HG02884 (cell line): ENCODE measurements at regions not wholly inside any gene's neighbourhood (a gene's known extent, or its start where the extent isn't known, plus 50 kb on each side); places are given as distances from the start of the nearest gene placed in this dataset.

Experiments
- ATAC-seq: cut with Tn5 transposase; IDR thresholded peaks from one replicate; pipeline ENCODE4 v1.9.1; 2021; ENCODE audit warnings: mild to moderate bottlenecking, moderate library complexity; ENCODE audit not compliant: unreplicated experiment

DNA sequence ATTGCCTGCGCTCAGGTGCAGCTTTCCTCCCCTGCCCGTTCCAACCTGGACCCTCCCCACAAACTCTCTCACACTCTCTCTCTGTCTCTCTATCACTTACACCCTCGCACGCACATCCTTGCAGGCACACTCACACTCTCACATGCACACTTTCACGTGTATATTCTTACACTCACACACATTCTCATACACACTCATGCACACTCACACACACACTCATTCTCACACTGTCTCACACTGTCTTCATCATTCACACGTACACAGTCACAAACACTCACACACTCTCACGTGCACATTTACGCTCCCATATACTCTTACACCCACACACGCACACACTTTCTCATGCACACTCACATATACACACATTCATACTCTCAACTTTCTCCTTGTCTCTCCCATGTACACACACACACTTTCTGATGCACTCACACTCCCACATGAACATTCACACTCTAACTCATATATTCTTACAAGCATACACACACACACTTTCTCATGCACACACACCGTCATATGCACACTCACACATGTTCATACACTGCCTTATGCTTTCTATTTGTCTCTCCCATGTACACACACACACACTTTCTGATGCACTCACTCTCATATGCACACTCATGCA, 229.3 kb downstream of the SNX18 start:
- no peak for ATAC-seq

DNA sequence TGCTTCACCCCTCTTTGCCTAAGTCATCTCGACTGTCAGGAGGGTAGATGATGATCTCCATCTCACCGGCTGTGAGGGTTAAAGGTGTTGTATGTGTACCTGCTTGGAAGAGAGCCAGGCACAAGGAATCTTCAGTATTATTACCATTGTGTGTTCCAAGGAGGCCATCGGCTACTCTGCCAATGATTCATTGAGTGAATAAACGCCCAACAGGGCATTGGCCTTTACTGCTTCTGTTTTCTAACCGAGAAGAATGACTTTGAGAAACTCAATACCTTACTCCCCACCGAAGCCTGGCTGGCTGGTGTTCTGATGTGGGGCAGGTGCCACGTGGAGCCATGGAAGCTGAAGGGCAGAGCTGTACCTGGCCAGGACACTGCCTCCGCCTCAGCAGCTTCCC, 228.8 kb downstream of the SNX18 start:
- no peak for ATAC-seq

DNA sequence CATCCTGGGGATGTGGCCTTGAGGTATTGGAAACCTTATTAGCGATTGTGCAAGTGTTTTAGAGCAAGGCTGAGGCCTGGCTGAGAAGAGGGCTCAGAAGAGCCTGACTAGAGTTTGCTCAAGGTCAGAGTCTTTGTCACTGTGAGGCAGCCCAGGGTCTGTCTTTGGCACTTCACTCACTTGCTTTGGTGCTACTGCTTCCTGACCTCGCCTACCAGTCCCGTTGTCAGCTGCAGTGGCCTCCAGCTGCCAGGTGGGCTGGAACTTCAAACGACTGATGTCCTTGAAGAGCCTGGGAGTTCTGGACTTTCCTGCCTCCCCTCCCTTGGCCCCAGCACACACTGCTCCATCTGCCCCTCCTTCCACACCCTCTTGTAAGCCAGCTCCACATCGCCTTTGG, 228.0 kb downstream of the SNX18 start:
- ATAC-seq, result no peak

GRCh38 chr5:54743997-54744788, 226.6 kb downstream of the SNX18 start:
- ATAC-seq, result peak; percentile 87

GRCh38 chr5:54743581-54743980, 226.0 kb downstream of the SNX18 start:
- no peak for ATAC-seq

- ATAC-seq, result no peak
These were observed 224.9 kb downstream of the SNX18 start for GRCh38 chr5:54742417-54742891.

- no peak for ATAC-seq
These were observed 224.2 kb downstream of the SNX18 start for GRCh38 chr5:54741711-54742110.

GRCh38 chr5:54740141-54740540, 222.6 kb downstream of the SNX18 start:
- ATAC-seq, result no peak

- ATAC-seq, result no peak
These were observed 221.8 kb downstream of the SNX18 start for GRCh38 chr5:54739371-54739770.

DNA sequence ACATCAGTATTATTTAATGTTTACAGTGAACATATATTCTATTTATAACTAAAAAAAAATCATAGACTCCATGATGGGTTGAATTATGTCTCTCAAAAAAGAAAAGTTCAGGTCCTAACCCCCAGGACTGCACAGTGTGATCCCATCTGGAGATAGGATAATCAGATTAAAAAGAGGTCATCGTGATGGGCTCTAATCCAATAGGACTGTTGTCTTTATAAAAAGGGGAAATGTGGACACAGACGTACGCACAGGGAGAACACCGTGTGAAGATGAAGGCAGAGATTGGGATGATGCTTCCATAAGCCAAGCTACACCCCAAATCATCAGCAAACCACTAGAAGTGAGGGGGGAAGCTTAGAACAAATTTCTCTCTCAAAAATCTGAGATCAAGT, 221.4 kb downstream of the SNX18 start:
- ATAC-seq, result no peak

GRCh38 chr5:54738118-54738972, 220.8 kb downstream of the SNX18 start:
- no peak for ATAC-seq

- ATAC-seq, result no peak
These were observed 218.6 kb downstream of the SNX18 start for GRCh38 chr5:54736003-54736797.

GRCh38 chr5:54733101-54733500, 215.5 kb downstream of the SNX18 start:
- no peak for ATAC-seq

GRCh38 chr5:54732108-54732507, 214.5 kb downstream of the SNX18 start:
- ATAC-seq, result no peak

DNA sequence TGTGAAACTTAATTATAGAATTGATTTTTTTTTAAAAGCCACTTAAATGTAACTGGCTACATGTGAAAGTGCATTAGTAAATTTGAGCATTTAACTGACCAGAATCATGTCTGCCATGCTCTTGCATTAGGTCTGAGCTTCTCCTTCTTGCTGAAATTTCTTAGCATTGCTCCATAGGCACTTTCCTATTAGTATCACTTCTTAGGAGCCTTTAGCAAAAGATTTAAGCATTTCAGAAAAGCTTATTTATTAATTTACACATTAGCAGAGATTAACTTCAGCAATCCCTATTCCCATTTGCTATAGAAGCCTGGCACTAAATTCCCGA, 211.0 kb downstream of the SNX18 start:
- no peak for ATAC-seq

DNA sequence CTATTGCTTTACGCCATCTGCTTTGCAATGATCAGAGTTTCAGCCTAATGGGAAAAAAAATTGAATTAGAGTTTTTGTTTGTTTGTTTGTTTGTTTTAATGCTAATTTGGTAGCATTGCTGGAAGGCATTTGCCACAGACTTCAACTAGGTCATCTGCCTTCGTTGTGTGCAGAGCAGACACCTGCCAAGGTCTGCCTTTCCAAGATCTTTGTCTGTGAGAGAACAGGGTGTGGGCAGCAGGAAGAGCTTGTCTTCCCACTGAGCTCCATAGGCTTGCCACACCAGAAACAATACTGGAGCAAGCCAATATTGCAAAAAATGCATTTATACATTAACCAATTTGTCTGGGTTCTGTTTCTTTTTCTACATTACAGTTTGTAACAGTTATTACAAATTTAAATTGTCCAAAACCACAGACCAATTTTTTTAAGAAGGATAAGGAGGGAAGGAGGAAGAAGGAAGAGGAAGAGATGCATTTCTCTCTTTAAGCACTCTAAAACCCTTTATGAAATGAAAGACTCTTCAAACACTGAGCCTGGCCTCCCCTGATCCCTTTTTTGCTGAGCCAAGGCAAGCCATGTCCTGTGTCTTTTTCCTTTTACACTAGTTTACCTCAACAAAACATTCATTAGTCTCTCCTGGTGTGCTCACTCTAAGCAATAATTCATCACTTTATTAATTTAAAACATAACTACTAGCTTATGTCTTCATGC, 210.5 kb downstream of the SNX18 start:
- no peak for ATAC-seq

GRCh38 chr5:54725391-54726280, 208.1 kb downstream of the SNX18 start:
- no peak for ATAC-seq

- no peak for ATAC-seq
These were observed 205.4 kb downstream of the SNX18 start for GRCh38 chr5:54722846-54723433.
